Neural cell (in vitro differentiated cells): ENCODE measurements at regions not wholly inside any gene's neighbourhood (a gene's known extent, or its start where the extent isn't known, plus 50 kb on each side); places are given as distances from the start of the nearest gene placed in this dataset.

ENCODE experiments used
- H2AFZ ChIP-seq: fragments of 200-600, 300-800 bp; sonication (generic), shearing (Covaris generic); 2 replicates; pipeline ENCODE4 v1.6.0; 2014; ENCODE audit warnings: low read depth, mild to moderate bottlenecking, antibody characterized with exemption, low read length, moderate library complexity
- H3F3A ChIP-seq: fragments of 200-600 bp; shearing (Covaris generic); 2 replicates; pipeline ENCODE4 v1.6.1; 2016; ENCODE audit warnings: mild to moderate bottlenecking, moderate library complexity, mixed read lengths, antibody characterized with exemption, low read length; ENCODE audit not compliant: insufficient read depth, poor library complexity, severe bottlenecking
- H3K27ac ChIP-seq: fragments of 200-600, 300-800 bp; sonication (generic), shearing (Covaris generic); 2 replicates; pipeline ENCODE4 v1.5.1; 2014; ENCODE audit warnings: mild to moderate bottlenecking, low read length, moderate library complexity
- H3K27me3 ChIP-seq: fragments of 300-800, 200-600 bp; sonication (generic), shearing (Covaris generic); 2 replicates; pipeline ENCODE4 v1.6.0; 2014; ENCODE audit warnings: mild to moderate bottlenecking, low read depth, low read length, moderate library complexity; ENCODE audit not compliant: insufficient read depth
- H3K36me3 ChIP-seq: fragments of 300-800, 200-600 bp; sonication (generic), shearing (Covaris generic); 2 replicates; pipeline ENCODE4 v1.5.1; 2014; ENCODE audit warnings: mild to moderate bottlenecking, antibody characterized with exemption, low read length, moderate library complexity; ENCODE audit not compliant: insufficient read depth
- H3K4me2 ChIP-seq: fragments of 300-800, 200-600 bp; sonication (generic), shearing (Covaris generic); 2 replicates; pipeline ENCODE4 v1.6.0; 2014; ENCODE audit warnings: mild to moderate bottlenecking, low read length
- H3K4me3 ChIP-seq: fragments of 300-800, 200-600 bp; sonication (generic), shearing (Covaris generic); 2 replicates; pipeline ENCODE4 v1.5.1; 2014; ENCODE audit warnings: mild to moderate bottlenecking, low read length, moderate library complexity
- H3K79me2 ChIP-seq: fragments of 200-600 bp; shearing (Covaris generic); replicated peaks from 2 replicates; pipeline ENCODE4 v1.6.0; 2014; ENCODE audit warnings: mild to moderate bottlenecking, low read length, moderate library complexity; ENCODE audit not compliant: insufficient read depth
- H3K9ac ChIP-seq: fragments of 300-800, 200-600 bp; sonication (generic), shearing (Covaris generic); 2 replicates; pipeline ENCODE4 v1.6.1; 2016; ENCODE audit warnings: mild to moderate bottlenecking, low read length, mixed read lengths
- H3K9me2 ChIP-seq: fragments of 200-600 bp; shearing (Covaris generic); 2 replicates; pipeline ENCODE4 v1.6.1; 2016; ENCODE audit warnings: mild to moderate bottlenecking, low read length, mixed read lengths; ENCODE audit not compliant: insufficient read depth
- H3K9me3 ChIP-seq: fragments of 200-600, 300-800 bp; sonication (generic), shearing (Covaris generic); 2 replicates; pipeline ENCODE4 v1.6.1; 2016; ENCODE audit warnings: mild to moderate bottlenecking, mixed run types, low read length, moderate library complexity, mixed read lengths
- H4K20me1 ChIP-seq: fragments of 200-600 bp; shearing (Covaris generic); 2 replicates; pipeline ENCODE4 v1.6.1; 2016; ENCODE audit warnings: mild to moderate bottlenecking, mixed run types; ENCODE audit not compliant: insufficient read depth
- EP300 ChIP-seq: fragments of 450-650 bp; conservative IDR thresholded peaks from 2 replicates; pipeline ENCODE4 v1.6.1; 2014; ENCODE audit warnings: antibody characterized with exemption, mild to moderate bottlenecking, moderate library complexity; ENCODE audit not compliant: poor library complexity, severe bottlenecking
- EZH2 ChIP-seq: fragments of 200-600, 300-800 bp; shearing (Covaris generic), sonication (generic); IDR thresholded peaks from 2 replicates; pipeline ENCODE4 v1.6.1; 2014; ENCODE audit warnings: antibody characterized with exemption, low read length, borderline replicate concordance, mild to moderate bottlenecking; ENCODE audit not compliant: insufficient read depth, poor library complexity, severe bottlenecking
- MXI1 ChIP-seq: fragments of 450-650 bp; conservative IDR thresholded peaks from 2 replicates; pipeline ENCODE4 v1.6.1; 2014; ENCODE audit warnings: antibody characterized with exemption, mild to moderate bottlenecking; ENCODE audit not compliant: poor library complexity, severe bottlenecking
- POLR2AphosphoS5 ChIP-seq: IDR thresholded peaks from 2 replicates; pipeline ENCODE4 v1.6.1; 2012
- RAD21 ChIP-seq: fragments of 450-650 bp; conservative IDR thresholded peaks from 2 replicates; pipeline ENCODE4 v1.6.1; 2014; ENCODE audit warnings: antibody characterized with exemption, mild to moderate bottlenecking, moderate library complexity
- SMC3 ChIP-seq: fragments of 450-650 bp; conservative IDR thresholded peaks from 2 replicates; pipeline ENCODE4 v1.6.1; 2014; ENCODE audit warnings: antibody characterized with exemption, mild to moderate bottlenecking, moderate library complexity; ENCODE audit not compliant: poor library complexity
- TAF1 ChIP-seq: IDR thresholded peaks from 2 replicates; pipeline ENCODE4 v1.6.1; 2012; ENCODE audit warnings: low read depth
- TF ChIP-seq, protein P1 (sequence below): fragments of 450-650 bp; IDR thresholded peaks from 2 replicates; pipeline ENCODE4 v1.5.1; 2014; ENCODE audit warnings: antibody characterized with exemption, mild to moderate bottlenecking, moderate library complexity; ENCODE audit not compliant: poor library complexity, severe bottlenecking
- TF ChIP-seq, protein P2 (sequence below): IDR thresholded peaks from 2 replicates; pipeline ENCODE4 v1.6.1; 2012; ENCODE audit warnings: borderline replicate concordance

DNA sequence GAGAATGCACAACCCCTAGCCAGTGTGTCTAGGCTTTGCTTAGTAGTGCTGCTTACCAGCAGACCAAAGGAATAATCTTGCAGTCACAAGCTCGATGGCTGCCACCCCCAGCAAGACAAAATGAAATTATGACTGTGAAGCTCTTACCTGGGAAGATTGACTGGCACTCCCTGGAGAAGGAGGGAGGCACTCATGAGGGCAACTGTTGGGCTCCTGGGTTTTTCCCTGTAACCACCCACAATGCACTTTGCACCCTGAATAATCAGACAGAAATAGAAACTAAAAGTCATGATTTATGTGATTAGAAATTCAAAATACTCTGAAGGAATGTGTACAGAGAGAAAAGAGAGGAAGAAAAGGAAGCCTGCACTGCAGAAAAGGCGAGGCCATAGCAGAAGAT is 144.3 kb upstream of the DGKB start:
- H2AFZ ChIP-seq, result no peak overlapping the region

DNA sequence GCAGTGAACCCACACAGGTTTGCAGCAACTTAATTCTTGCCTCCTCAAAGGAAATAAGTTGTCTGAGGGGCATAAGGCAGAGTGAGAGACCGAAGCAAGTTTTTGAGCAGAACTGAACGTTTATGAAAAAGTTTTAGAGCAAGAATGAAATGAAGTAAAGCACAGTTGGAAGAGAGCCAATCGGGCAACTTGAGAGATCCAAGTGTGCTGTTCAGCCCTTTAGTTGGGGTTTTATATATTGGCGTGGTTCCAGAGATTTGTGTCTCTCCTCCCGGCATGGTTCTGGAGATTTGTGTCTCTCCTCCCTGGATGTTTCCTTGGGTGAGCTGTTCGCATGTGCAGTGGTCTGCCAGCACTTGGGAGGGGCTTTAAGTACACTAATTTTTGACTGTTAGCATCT is 141.4 kb upstream of the DGKB start:
- Histone ChIP-seq H3K9ac (no peak overlapping the region), H3K79me2 (no peaks in the 10 kb centered on the region), H2AFZ (no peak overlapping the region), H3K4me2 (no peak overlapping the region), H3K9me3 (no peaks in the 10 kb centered on the region), H4K20me1 (no peaks in the 10 kb centered on the region), H3K9me2 (no peaks in the 10 kb centered on the region), H3K36me3 (no peaks in the 10 kb centered on the region), H3K4me3 (no peak overlapping the region), H3K27me3 (no peaks in the 10 kb centered on the region), H3F3A (no peaks in the 10 kb centered on the region), H3K27ac (no peak overlapping the region)
- TF ChIP-seq, protein P1, sequence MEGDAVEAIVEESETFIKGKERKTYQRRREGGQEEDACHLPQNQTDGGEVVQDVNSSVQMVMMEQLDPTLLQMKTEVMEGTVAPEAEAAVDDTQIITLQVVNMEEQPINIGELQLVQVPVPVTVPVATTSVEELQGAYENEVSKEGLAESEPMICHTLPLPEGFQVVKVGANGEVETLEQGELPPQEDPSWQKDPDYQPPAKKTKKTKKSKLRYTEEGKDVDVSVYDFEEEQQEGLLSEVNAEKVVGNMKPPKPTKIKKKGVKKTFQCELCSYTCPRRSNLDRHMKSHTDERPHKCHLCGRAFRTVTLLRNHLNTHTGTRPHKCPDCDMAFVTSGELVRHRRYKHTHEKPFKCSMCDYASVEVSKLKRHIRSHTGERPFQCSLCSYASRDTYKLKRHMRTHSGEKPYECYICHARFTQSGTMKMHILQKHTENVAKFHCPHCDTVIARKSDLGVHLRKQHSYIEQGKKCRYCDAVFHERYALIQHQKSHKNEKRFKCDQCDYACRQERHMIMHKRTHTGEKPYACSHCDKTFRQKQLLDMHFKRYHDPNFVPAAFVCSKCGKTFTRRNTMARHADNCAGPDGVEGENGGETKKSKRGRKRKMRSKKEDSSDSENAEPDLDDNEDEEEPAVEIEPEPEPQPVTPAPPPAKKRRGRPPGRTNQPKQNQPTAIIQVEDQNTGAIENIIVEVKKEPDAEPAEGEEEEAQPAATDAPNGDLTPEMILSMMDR, result no peak
- TF ChIP-seq TAF1 (no peak), EP300 (no peak), SMC3 (no peak), EZH2 (no peak), MXI1 (no peak), RAD21 (no peak), POLR2AphosphoS5 (no peak)
- TF ChIP-seq, protein P2, sequence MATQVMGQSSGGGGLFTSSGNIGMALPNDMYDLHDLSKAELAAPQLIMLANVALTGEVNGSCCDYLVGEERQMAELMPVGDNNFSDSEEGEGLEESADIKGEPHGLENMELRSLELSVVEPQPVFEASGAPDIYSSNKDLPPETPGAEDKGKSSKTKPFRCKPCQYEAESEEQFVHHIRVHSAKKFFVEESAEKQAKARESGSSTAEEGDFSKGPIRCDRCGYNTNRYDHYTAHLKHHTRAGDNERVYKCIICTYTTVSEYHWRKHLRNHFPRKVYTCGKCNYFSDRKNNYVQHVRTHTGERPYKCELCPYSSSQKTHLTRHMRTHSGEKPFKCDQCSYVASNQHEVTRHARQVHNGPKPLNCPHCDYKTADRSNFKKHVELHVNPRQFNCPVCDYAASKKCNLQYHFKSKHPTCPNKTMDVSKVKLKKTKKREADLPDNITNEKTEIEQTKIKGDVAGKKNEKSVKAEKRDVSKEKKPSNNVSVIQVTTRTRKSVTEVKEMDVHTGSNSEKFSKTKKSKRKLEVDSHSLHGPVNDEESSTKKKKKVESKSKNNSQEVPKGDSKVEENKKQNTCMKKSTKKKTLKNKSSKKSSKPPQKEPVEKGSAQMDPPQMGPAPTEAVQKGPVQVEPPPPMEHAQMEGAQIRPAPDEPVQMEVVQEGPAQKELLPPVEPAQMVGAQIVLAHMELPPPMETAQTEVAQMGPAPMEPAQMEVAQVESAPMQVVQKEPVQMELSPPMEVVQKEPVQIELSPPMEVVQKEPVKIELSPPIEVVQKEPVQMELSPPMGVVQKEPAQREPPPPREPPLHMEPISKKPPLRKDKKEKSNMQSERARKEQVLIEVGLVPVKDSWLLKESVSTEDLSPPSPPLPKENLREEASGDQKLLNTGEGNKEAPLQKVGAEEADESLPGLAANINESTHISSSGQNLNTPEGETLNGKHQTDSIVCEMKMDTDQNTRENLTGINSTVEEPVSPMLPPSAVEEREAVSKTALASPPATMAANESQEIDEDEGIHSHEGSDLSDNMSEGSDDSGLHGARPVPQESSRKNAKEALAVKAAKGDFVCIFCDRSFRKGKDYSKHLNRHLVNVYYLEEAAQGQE, result no peak

More for the DNA sequence above, 144.3 kb upstream of the DGKB start:
- no peak overlapping the region for H3K4me2 ChIP-seq
- no peaks in the 10 kb centered on the region for H3K9me2 ChIP-seq
- no peak overlapping the region for H3K4me3 ChIP-seq
- no peaks in the 10 kb centered on the region for H3F3A ChIP-seq
- no peaks in the 10 kb centered on the region for H3K79me2 ChIP-seq
- no peaks in the 10 kb centered on the region for H3K9me3 ChIP-seq
- no peaks in the 10 kb centered on the region for H4K20me1 ChIP-seq
- H3K9ac ChIP-seq, result no peak overlapping the region
- TF ChIP-seq SMC3, result no peak
- TF ChIP-seq POLR2AphosphoS5, result no peak
- TF ChIP-seq, protein P1, result no peak
- no peak for TF ChIP-seq TAF1
- no peak for TF ChIP-seq MXI1
- TF ChIP-seq, protein P2, result no peak
- TF ChIP-seq EZH2, result no peak
- no peaks in the 10 kb centered on the region for H3K27me3 ChIP-seq
- H3K27ac ChIP-seq, result no peak overlapping the region
- H3K36me3 ChIP-seq, result no peaks in the 10 kb centered on the region
